ENCODE measurements at regions not wholly inside any gene's neighbourhood (a gene's known extent, or its start where the extent isn't known, plus 50 kb on each side); places are given as distances from the start of the nearest gene placed in this dataset.

GRCh38 chr19:31902821-31903220 lies 442.6 kb upstream of the ZNF507 start:
- TF ChIP-seq CTCF (IDR thresholded peaks at IDR 0.05; ENCODE audit: insufficient read depth, low read depth, low read length), result no peak
- no peak for TF ChIP-seq EZH2 (IDR thresholded peaks at IDR 0.05; ENCODE audit: insufficient read depth, low read length)

All from astrocyte (in vitro differentiated cells and primary cell).